Mesenchymal stem cell (in vitro differentiated cells and primary cell): ENCODE measurements at regions not wholly inside any gene's neighbourhood (a gene's known extent, or its start where the extent isn't known, plus 50 kb on each side); places are given as distances from the start of the nearest gene placed in this dataset.
"Not testable (repeated sequence)": the region's sequence is repeated elsewhere in the genome, so short reads cannot be mapped to it uniquely, and the experiment has no call there.

Experiments
- DNase-seq: peaks from one replicate; pipeline ENCODE4 v3.0.0-alpha.2; 2013
- H2AFZ ChIP-seq: one replicate; pipeline ENCODE4 v1.6.1; 2013; ENCODE audit warnings: low read depth, mild to moderate bottlenecking, control low read depth, inconsistent platforms, low read length, moderate library complexity
- H2AK5ac ChIP-seq: 2 replicates; pipeline ENCODE4 v1.6.1; 2013; ENCODE audit warnings: low read length, moderate library complexity, mild to moderate bottlenecking, inconsistent platforms; ENCODE audit not compliant: severe bottlenecking
- H2BK120ac ChIP-seq: one replicate; pipeline ENCODE4 v1.6.1; 2013; ENCODE audit warnings: low read depth, mild to moderate bottlenecking, inconsistent platforms, low read length, moderate library complexity
- H2BK12ac ChIP-seq, 2 experiments: one replicate each; pipeline ENCODE4 v1.6.1; 2013; ENCODE audit warnings: inconsistent platforms in 2 of 2, low read length in 2 of 2, mild to moderate bottlenecking in 2 of 2, moderate library complexity in 2 of 2, control low read depth in 1 of 2
- H2BK15ac ChIP-seq: one replicate; pipeline ENCODE4 v1.6.1; 2013; ENCODE audit warnings: mild to moderate bottlenecking, low read depth, inconsistent platforms; ENCODE audit not compliant: poor library complexity, severe bottlenecking
- H2BK5ac ChIP-seq: 2 replicates; pipeline ENCODE4 v1.6.1; 2013; ENCODE audit warnings: low read depth, mild to moderate bottlenecking, low read length, control low read depth, inconsistent platforms; ENCODE audit not compliant: poor library complexity, severe bottlenecking
- H3K14ac ChIP-seq, 2 experiments: one replicate each; pipeline ENCODE4 v1.6.1; 2013; ENCODE audit warnings: inconsistent platforms in 2 of 2, low read length in 2 of 2, control low read depth in 1 of 2, mild to moderate bottlenecking in 1 of 2, moderate library complexity in 1 of 2
- H3K18ac ChIP-seq, 2 experiments: one replicate each; pipeline ENCODE4 v1.6.1; 2013; ENCODE audit warnings: inconsistent platforms in 2 of 2, low read length in 2 of 2, control low read depth in 1 of 2, low read depth in 1 of 2, mild to moderate bottlenecking in 1 of 2
- H3K23ac ChIP-seq, 2 experiments: one replicate each; pipeline ENCODE4 v1.6.1; 2013; ENCODE audit warnings: inconsistent platforms in 2 of 2, low read length in 2 of 2, mild to moderate bottlenecking in 2 of 2, moderate library complexity in 2 of 2, control low read depth in 1 of 2
- H3K27ac ChIP-seq: 2 replicates; pipeline ENCODE4 v1.5.1; 2013; ENCODE audit warnings: mild to moderate bottlenecking, moderate library complexity, low read length, control low read depth, inconsistent platforms; ENCODE audit not compliant: poor library complexity, severe bottlenecking
- H3K27me3 ChIP-seq, 2 experiments: 2 replicates each; pipeline versions ENCODE4 v1.6.1 to v1.7.0; 2013; ENCODE audit warnings: low read length in 2 of 2, mild to moderate bottlenecking in 2 of 2, moderate library complexity in 2 of 2, control low read depth in 1 of 2, inconsistent platforms in 1 of 2; ENCODE audit not compliant: control insufficient read depth in 1 of 2, insufficient read depth in 1 of 2
- H3K36me3 ChIP-seq, 2 experiments: 2 replicates each; pipeline versions ENCODE4 v1.6.1 to v1.7.0; 2013; ENCODE audit warnings: low read length in 2 of 2, control low read depth in 1 of 2, inconsistent platforms in 1 of 2, low read depth in 1 of 2, mild to moderate bottlenecking in 1 of 2; ENCODE audit not compliant: insufficient read depth in 2 of 2, control insufficient read depth in 1 of 2
- H3K4ac ChIP-seq, 2 experiments: one replicate each; pipeline ENCODE4 v1.6.1; 2013; ENCODE audit warnings: inconsistent platforms in 2 of 2, low read length in 2 of 2, mild to moderate bottlenecking in 2 of 2, moderate library complexity in 2 of 2, control low read depth in 1 of 2, low read depth in 1 of 2
- H3K4me1 ChIP-seq: 2 replicates; pipeline ENCODE4 v1.6.1; 2013; ENCODE audit warnings: low read depth, low read length, control low read depth; ENCODE audit not compliant: control insufficient read depth, insufficient read depth
- H3K4me2 ChIP-seq: 2 replicates; pipeline ENCODE4 v1.6.1; 2013; ENCODE audit warnings: low read length, mild to moderate bottlenecking, inconsistent platforms; ENCODE audit not compliant: poor library complexity, severe bottlenecking
- H3K4me3 ChIP-seq, 2 experiments: 2 replicates each; pipeline versions ENCODE4 v1.5.1 to v1.7.0; 2013; ENCODE audit warnings: low read length in 2 of 2, mild to moderate bottlenecking in 2 of 2, control low read depth in 1 of 2, low read depth in 1 of 2; ENCODE audit not compliant: insufficient read depth in 1 of 2
- H3K79me1 ChIP-seq: replicated peaks from 2 replicates; pipeline ENCODE4 v1.6.1; 2013; ENCODE audit warnings: mild to moderate bottlenecking, control low read depth, low read length, inconsistent platforms; ENCODE audit not compliant: poor library complexity, severe bottlenecking
- H3K9ac ChIP-seq: 2 replicates; pipeline ENCODE4 v1.7.0; 2013; ENCODE audit warnings: mild to moderate bottlenecking, low read length, moderate library complexity
- H3K9me3 ChIP-seq: 2 replicates; pipeline ENCODE4 v1.7.0; 2013; ENCODE audit warnings: mild to moderate bottlenecking, low read length; ENCODE audit not compliant: control insufficient read depth
- H4K8ac ChIP-seq: one replicate; pipeline ENCODE4 v1.6.1; 2013; ENCODE audit warnings: inconsistent platforms, mild to moderate bottlenecking, low read length, moderate library complexity
- H4K91ac ChIP-seq: one replicate; pipeline ENCODE4 v1.6.1; 2013; ENCODE audit warnings: mild to moderate bottlenecking, low read length, inconsistent platforms
- WGBS: methylation state at CpG from one replicate; pipeline ENCODE4 v1.1.7; 2013; ENCODE audit warnings: mixed read lengths; 5-methylcytosine and 5-hydroxymethylcytosine counted together

- not testable (repeated sequence) for H2BK5ac ChIP-seq, H2BK15ac ChIP-seq, H3K23ac ChIP-seq, H3K4me3 ChIP-seq, H3K4ac ChIP-seq, H3K79me1 ChIP-seq, H2AK5ac ChIP-seq, H2BK120ac ChIP-seq, H3K27ac ChIP-seq, H3K27me3 ChIP-seq, H4K91ac ChIP-seq, H3K9ac ChIP-seq, H3K9me3 ChIP-seq, H3K4me1 ChIP-seq, DNase-seq, H3K4me2 ChIP-seq, H2AFZ ChIP-seq, H3K36me3 ChIP-seq, H3K14ac ChIP-seq, H2BK12ac ChIP-seq
- Histone ChIP-seq H3K18ac (peak overlapping the region in 1 of 2 experiments; percentile 9), H4K8ac (peak overlapping the region; percentile 38)
- 86% methylated on average over 13 of the region's 13 CpGs for WGBS
Observed at GRCh38 chr2:160628020-160628637, 134.5 kb upstream of the RBMS1 start.

GRCh38 chr2:160628811-160629210, 135.2 kb upstream of the RBMS1 start:
- WGBS: 96% methylated on average over 3 of the region's 3 CpGs
- no peak overlapping the region for H4K8ac ChIP-seq
- no peak overlapping the region for H2BK5ac ChIP-seq
- no peak overlapping the region for H3K27ac ChIP-seq
- H3K4me2 ChIP-seq: no peak overlapping the region
- no peak overlapping the region for H4K91ac ChIP-seq
- no peak overlapping the region for H2BK12ac ChIP-seq
- no peak overlapping the region for H3K4ac ChIP-seq
- H2AK5ac ChIP-seq: no peak overlapping the region
- no peak overlapping the region for H2BK120ac ChIP-seq
- no peak overlapping the region for H3K14ac ChIP-seq
- H3K9me3 ChIP-seq: no peaks in the 10 kb centered on the region
- no peaks in the 10 kb centered on the region for H3K36me3 ChIP-seq
- H3K79me1 ChIP-seq: no peaks in the 10 kb centered on the region
- no peak overlapping the region for H3K23ac ChIP-seq
- H3K4me3 ChIP-seq: no peak overlapping the region
- no peak for DNase-seq
- H3K4me1 ChIP-seq: peaks cover 6% of the 10 kb centered on the region
- no peak overlapping the region for H2AFZ ChIP-seq
- H3K18ac ChIP-seq: peak overlapping the region in 1 of 2 experiments; percentile 34
- no peaks in the 10 kb centered on the region for H3K27me3 ChIP-seq
- H3K9ac ChIP-seq: no peak overlapping the region
- no peak overlapping the region for H2BK15ac ChIP-seq

- Histone ChIP-seq H3K4ac (peak overlapping the region in 1 of 2 experiments; percentile 24), H2BK5ac (no peak overlapping the region), H2AFZ (no peak overlapping the region), H3K27ac (no peak overlapping the region), H3K9me3 (no peaks in the 10 kb centered on the region), H4K8ac (peak overlapping the region; percentile 66), H3K4me1 (peaks cover 6% of the 10 kb centered on the region), H3K23ac (no peak overlapping the region), H3K4me2 (no peak overlapping the region), H3K9ac (peak overlapping the region; percentile 67), H3K27me3 (no peaks in the 10 kb centered on the region), H3K79me1 (no peaks in the 10 kb centered on the region), H2BK15ac (no peak overlapping the region), H2BK120ac (no peak overlapping the region), H2AK5ac (no peak overlapping the region), H3K4me3 (peak overlapping the region in 1 of 2 experiments; percentile 51), H3K14ac (no peak overlapping the region), H3K18ac (peak overlapping the region; percentile 4 to 14), H4K91ac (no peak overlapping the region), H3K36me3 (no peaks in the 10 kb centered on the region), H2BK12ac (peak overlapping the region in 1 of 2 experiments; percentile 43)
- DNase-seq: peak; percentile 32
- 54% methylated on average over 5 of the region's 5 CpGs for WGBS
Observed at GRCh38 chr2:160630801-160631590, 137.4 kb upstream of the RBMS1 start.

DNA sequence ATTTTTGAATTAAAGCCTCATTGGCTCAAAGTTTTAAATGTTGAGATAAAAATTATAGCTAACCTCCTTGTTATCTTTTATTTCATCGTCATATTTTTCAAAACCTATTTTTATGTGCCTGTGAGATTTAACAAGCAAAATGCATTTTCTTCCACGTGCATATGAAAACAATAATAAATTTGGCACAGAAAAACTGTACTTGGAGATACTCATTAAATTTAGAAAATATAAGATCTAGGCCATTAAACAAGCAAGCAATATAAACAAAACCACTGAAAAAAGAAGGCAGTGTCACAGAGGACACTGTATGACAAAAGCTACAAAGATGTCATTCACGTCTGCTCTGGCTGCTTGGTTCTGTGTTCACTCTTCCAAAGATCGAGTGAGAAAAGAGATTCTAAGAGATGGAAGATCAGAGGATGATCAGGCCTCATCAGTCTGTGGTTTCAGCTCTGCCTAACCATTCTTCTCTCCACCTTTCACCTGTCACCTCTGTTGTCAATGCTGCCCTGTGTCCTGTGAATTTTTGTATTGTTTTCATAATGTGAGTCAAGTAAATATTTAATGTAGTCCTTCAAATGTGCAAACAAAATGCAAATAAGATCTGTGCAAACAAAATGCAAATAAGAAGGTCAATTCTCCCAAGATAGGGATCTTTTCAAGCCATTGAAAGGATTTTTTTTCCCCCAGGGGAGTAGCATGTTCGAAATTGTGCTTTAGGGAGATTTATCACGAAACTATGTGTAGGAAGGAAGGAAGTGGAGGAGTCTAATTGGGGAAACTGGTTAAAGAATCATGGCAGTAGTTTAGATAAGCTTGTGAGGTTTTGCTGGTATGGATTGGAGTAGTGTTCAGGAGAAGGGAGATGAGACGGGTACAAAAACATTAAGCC, 138.7 kb upstream of the RBMS1 start:
- H4K8ac ChIP-seq: no peak overlapping the region
- H3K79me1 ChIP-seq: no peaks in the 10 kb centered on the region
- no peak overlapping the region for H2BK120ac ChIP-seq
- no peak overlapping the region for H3K14ac ChIP-seq
- no peak overlapping the region for H2BK15ac ChIP-seq
- DNase-seq: no peak
- WGBS: 71% methylated on average over 4 of the region's 7 CpGs
- no peaks in the 10 kb centered on the region for H3K27me3 ChIP-seq
- H3K4me1 ChIP-seq: peaks cover 6% of the 10 kb centered on the region
- no peak overlapping the region for H4K91ac ChIP-seq
- no peaks in the 10 kb centered on the region for H3K36me3 ChIP-seq
- H3K18ac ChIP-seq: no peak overlapping the region
- H3K9ac ChIP-seq: peak overlapping the region; percentile 8
- H2AFZ ChIP-seq: no peak overlapping the region
- no peak overlapping the region for H3K23ac ChIP-seq
- H3K9me3 ChIP-seq: peaks cover 4% of the 10 kb centered on the region
- H3K4me3 ChIP-seq: no peak overlapping the region
- no peak overlapping the region for H3K4ac ChIP-seq
- no peak overlapping the region for H2AK5ac ChIP-seq
- no peak overlapping the region for H3K27ac ChIP-seq
- no peak overlapping the region for H2BK5ac ChIP-seq
- no peak overlapping the region for H3K4me2 ChIP-seq
- no peak overlapping the region for H2BK12ac ChIP-seq
